Transverse colon (tissue), 4 donors: ENCODE measurements at regions not wholly inside any gene's neighbourhood (a gene's known extent, or its start where the extent isn't known, plus 50 kb on each side); places are given as distances from the start of the nearest gene placed in this dataset.

Experiments used
- DNase-seq: peaks from one replicate; pipeline ENCODE4 v3.0.0-alpha.2; 2019
- H3K27ac ChIP-seq, 4 donors: fragments of 200-600 bp; sonication (generic); 2 replicates each; pipeline ENCODE4 v1.5.1; 2016 to 2018; ENCODE audit warnings: inconsistent platforms in 4 of 4
- H3K27me3 ChIP-seq: fragments of 200-600 bp; sonication (generic); 2 replicates; pipeline ENCODE4 v1.5.1; 2017; ENCODE audit warnings: inconsistent platforms
- H3K36me3 ChIP-seq, 4 donors: fragments of 200-600 bp; sonication (generic); 2 replicates each; pipeline ENCODE4 v1.5.1; 2017 to 2019; ENCODE audit warnings: inconsistent platforms in 4 of 4
- H3K4me1 ChIP-seq, 4 donors: fragments of 200-600 bp; sonication (generic); 2 replicates each; pipeline ENCODE4 v1.5.1; 2017 to 2020; ENCODE audit warnings: inconsistent platforms in 4 of 4
- H3K4me3 ChIP-seq, 4 donors: fragments of 200-600 bp; sonication (generic); 1 replicate in 1 of 4; 2 replicates in 3 of 4; pipeline versions ENCODE4 v1.5.1 to v1.6.1; 2017 to 2019; ENCODE audit warnings: inconsistent platforms in 4 of 4
- H3K9me3 ChIP-seq, 2 donors: fragments of 200-600 bp; sonication (generic); 2 replicates each; pipeline ENCODE4 v1.5.1; 2017 to 2019; ENCODE audit warnings: inconsistent platforms in 2 of 2
- CTCF ChIP-seq, 5 experiments: fragments of 200-600 bp in 3 of 5; fragments of 450-650 bp in 2 of 5; sonication (generic) in 3 of 5; IDR thresholded peaks; 1 replicate in 2 of 5; 2 replicates in 3 of 5; pipeline ENCODE4 v1.5.1; 2016 to 2017; ENCODE audit warnings: antibody characterized with exemption in 5 of 5, inconsistent platforms in 3 of 5, mild to moderate bottlenecking in 2 of 5, moderate library complexity in 1 of 5
- EP300 ChIP-seq: sonication (generic); formaldehyde crosslinking; IDR thresholded peaks from one replicate; pipeline ENCODE4 v1.6.1; 2017; ENCODE audit warnings: antibody characterized with exemption, low read depth
- POLR2A ChIP-seq: fragments of 450-650 bp; IDR thresholded peaks from one replicate; pipeline ENCODE4 v1.6.1; 2016; ENCODE audit warnings: antibody characterized with exemption, mild to moderate bottlenecking, moderate library complexity
- POLR2AphosphoS5 ChIP-seq, 3 donors: sonication (generic); formaldehyde crosslinking; IDR thresholded peaks; one replicate each; pipeline ENCODE4 v1.6.1; 2016; ENCODE audit warnings: antibody characterized with exemption in 3 of 3
- WGBS, 2 donors: methylation state at CpG; one replicate each; pipeline ENCODE4 v1.1.5; 2018; ENCODE audit warnings: low coverage in 1 of 2; 5-methylcytosine and 5-hydroxymethylcytosine counted together
- in situ Hi-C, 4 donors: fragments of 200-750 bp; cut with MboI; loops; one replicate each; pipeline versions ENCODE4 v1.15.0 to v1.15.1; 2017; ENCODE audit warnings: low sequenced_read_pairs in 3 of 4, low pct_ligation_motif_present in 1 of 4, low pct_unique_long_range_greater_than_20kb in 1 of 4
- intact Hi-C: fragments of 100-400 bp; cut with DNase I; formaldehyde crosslinking; loops from one replicate; pipeline ENCODE4 v1.15.1; 2023; ENCODE audit warnings: low total_unique reads

- H3K4me3 ChIP-seq, result no peak overlapping the region
- 29 to 45% methylated on average over 3 of the region's 3 CpGs for WGBS, 2 donors
- intact Hi-C loops, result no loop called here
Observed at GRCh38 chr12:42660968-42661937, 71.7 kb upstream of the PRICKLE1 start.

GRCh38 chr12:42660117-42660516, 70.6 kb upstream of the PRICKLE1 start:
- TF ChIP-seq POLR2AphosphoS5 (IDR thresholded peaks at IDR 0.05) (no peak), EP300 (no peak)
- no peaks in the 10 kb centered on the region for H3K36me3 ChIP-seq
- no peaks in the 10 kb centered on the region for H3K27me3 ChIP-seq
- no peaks in the 10 kb centered on the region for H3K9me3 ChIP-seq
- H3K4me1 ChIP-seq, result no peaks in the 10 kb centered on the region
- DNase-seq, result no peak
- H3K4me3 ChIP-seq, result no peak overlapping the region
- WGBS, 2 donors, result 94 to 100% methylated on average over 1 of the region's 1 CpG
- intact Hi-C loops, result no loop called here
- H3K27ac ChIP-seq, result no peak overlapping the region
- in situ Hi-C loops, result no loop called here

More at GRCh38 chr12:42660968-42661937, 71.7 kb upstream of the PRICKLE1 start:
- Histone ChIP-seq H3K4me1 (no peaks in the 10 kb centered on the region), H3K27ac (no peak overlapping the region), H3K27me3 (no peaks in the 10 kb centered on the region), H3K9me3 (no peaks in the 10 kb centered on the region), H3K36me3 (no peaks in the 10 kb centered on the region)
- in situ Hi-C loops, result no loop called here
- no peak for DNase-seq
- TF ChIP-seq CTCF (IDR thresholded peaks at IDR 0.05) (no peak), POLR2AphosphoS5 (IDR thresholded peaks at IDR 0.05) (no peak), EP300 (no peak), POLR2A (no peak)

GRCh38 chr12:42652048-42652447, 62.5 kb upstream of the PRICKLE1 start:
- Histone ChIP-seq H3K9me3 (no peaks in the 10 kb centered on the region), H3K4me3 (no peak overlapping the region), H3K27ac (no peak overlapping the region), H3K36me3 (no peaks in the 10 kb centered on the region), H3K4me1 (no peaks in the 10 kb centered on the region), H3K27me3 (no peaks in the 10 kb centered on the region)
- no peak for DNase-seq
- TF ChIP-seq EP300 (no peak), POLR2A (no peak), CTCF (IDR thresholded peaks at IDR 0.05) (no peak), POLR2AphosphoS5 (IDR thresholded peaks at IDR 0.05) (no peak)
- intact Hi-C loops, result no loop called here
- 74 to 80% methylated on average over 2 to 5 of the region's 5 CpGs for WGBS, 2 donors
- in situ Hi-C loops, result no loop called here

- in situ Hi-C loops (no loop called here), intact Hi-C loops (no loop called here)
- H3K27me3 ChIP-seq, result no peaks in the 10 kb centered on the region
- no peak overlapping the region for H3K27ac ChIP-seq
- H3K4me3 ChIP-seq, result no peak overlapping the region
- H3K4me1 ChIP-seq, result no peaks in the 10 kb centered on the region
- no peaks in the 10 kb centered on the region for H3K9me3 ChIP-seq
- TF ChIP-seq EP300 (no peak), POLR2AphosphoS5 (IDR thresholded peaks at IDR 0.05) (no peak), CTCF (IDR thresholded peaks at IDR 0.05) (no peak), POLR2A (no peak)
- 44 to 58% methylated on average over 3 of the region's 3 CpGs for WGBS, 2 donors
- no peaks in the 10 kb centered on the region for H3K36me3 ChIP-seq
- DNase-seq, result no peak
Observed at GRCh38 chr12:42648061-42648460, 58.5 kb upstream of the PRICKLE1 start.
